ENCODE measurements at regions not wholly inside any gene's neighbourhood (a gene's known extent, or its start where the extent isn't known, plus 50 kb on each side); places are given as distances from the start of the nearest gene placed in this dataset.

- no peak for TF ChIP-seq CTCF (IDR thresholded peaks at IDR 0.05; ENCODE audit: low read length)
- TF ChIP-seq EZH2 (IDR thresholded peaks at IDR 0.05; ENCODE audit: borderline replicate concordance, low read length): no peak
Observed at GRCh38 chr15:72887376-72887775, 103.8 kb upstream of the ADPGK start.

All from OCI-LY1 (cell line).